SK-N-SH (cell line): ENCODE measurements at regions not wholly inside any gene's neighbourhood (a gene's known extent, or its start where the extent isn't known, plus 50 kb on each side); places are given as distances from the start of the nearest gene placed in this dataset.

Experiments
- CTCF ChIA-PET: fragments of 300-600, 350-600 bp; formaldehyde crosslinking; extraction: SDS; loops from one replicate; lab custom pipeline; 2021; lab: Yijun Ruan, JAX
- POLR2A ChIA-PET: fragments of 350-600 bp; sonication (Branson Sonifier 250); formaldehyde crosslinking; extraction: SDS; loops from one replicate; lab custom pipeline; 2020; ENCODE audit warnings: antibody characterized with exemption, inconsistent platforms; lab: Yijun Ruan, JAX
- DNase-seq: peaks from one replicate; pipeline ENCODE4 v3.0.0; 2012
- H2AFZ ChIP-seq: fragments of 200-600 bp; sonication (generic); 2 replicates; pipeline ENCODE4 v1.8.1; 2016; ENCODE audit warnings: antibody characterized with exemption, mild to moderate bottlenecking, low read depth
- H3F3A ChIP-seq: fragments of 200-600 bp; sonication (generic); replicated peaks from 2 replicates; pipeline ENCODE3; 2016; ENCODE audit warnings: antibody characterized with exemption, mild to moderate bottlenecking; ENCODE audit not compliant: insufficient read depth
- H3K27ac ChIP-seq, 2 experiments: fragments of 200-500 bp in 1 of 2; fragments of 200-600 bp in 1 of 2; sonication (Bioruptor generic) in 1 of 2; sonication (generic), shearing (Covaris generic) in 1 of 2; 2 replicates each; pipeline versions ENCODE4 v1.5.1 to v1.6.1; 2014 to 2016; ENCODE audit warnings: low read depth in 2 of 2, inconsistent platforms in 1 of 2, low read length in 1 of 2, mild to moderate bottlenecking in 1 of 2, mixed read lengths in 1 of 2
- H3K27me3 ChIP-seq: fragments of 200-600 bp; sonication (generic), shearing (Covaris generic); 2 replicates; pipeline ENCODE4 v1.6.1; 2016; ENCODE audit warnings: mixed run types; ENCODE audit not compliant: insufficient read depth
- H3K36me3 ChIP-seq, 2 experiments: fragments of 200-500 bp in 1 of 2; fragments of 200-600 bp in 1 of 2; sonication (Bioruptor generic) in 1 of 2; sonication (generic) in 1 of 2; replicated peaks in 1 of 2; 2 replicates each; pipeline versions ENCODE3 to v1.5.1; 2014 to 2016; ENCODE audit warnings: low read length in 1 of 2, mild to moderate bottlenecking in 1 of 2; ENCODE audit not compliant: insufficient read depth in 2 of 2, control insufficient read depth in 1 of 2
- H3K4me1 ChIP-seq, 2 experiments: fragments of 200-500 bp in 1 of 2; fragments of 200-600 bp in 1 of 2; sonication (Bioruptor generic) in 1 of 2; sonication (generic), shearing (Covaris generic) in 1 of 2; 2 replicates each; pipeline versions ENCODE4 v1.5.1 to v1.6.1; 2014 to 2016; ENCODE audit warnings: low read depth in 1 of 2, low read length in 1 of 2, mixed run types in 1 of 2; ENCODE audit not compliant: insufficient read depth in 2 of 2, control insufficient read depth in 1 of 2
- H3K4me2 ChIP-seq: fragments of 200-600 bp; sonication (generic), shearing (Covaris generic); 2 replicates; pipeline ENCODE4 v1.6.1; 2017; ENCODE audit warnings: mixed run types
- H3K4me3 ChIP-seq, 2 experiments: fragments of 200-500 bp in 1 of 2; fragments of 200-600 bp in 1 of 2; sonication (Bioruptor generic) in 1 of 2; sonication (generic), shearing (Covaris generic) in 1 of 2; 2 replicates each; pipeline versions ENCODE4 v1.5.1 to v1.8.1; 2014 to 2016; ENCODE audit warnings: low read depth in 2 of 2, inconsistent platforms in 1 of 2, low read length in 1 of 2, mild to moderate bottlenecking in 1 of 2, mixed read lengths in 1 of 2, moderate library complexity in 1 of 2
- H3K79me2 ChIP-seq: fragments of 200-600 bp; sonication (generic); 2 replicates; pipeline ENCODE4 v1.8.1; 2017; ENCODE audit warnings: mild to moderate bottlenecking; ENCODE audit not compliant: insufficient read depth
- H3K9ac ChIP-seq: fragments of 200-600 bp; sonication (generic); 2 replicates; pipeline ENCODE4 v1.6.1; 2017; ENCODE audit warnings: mixed run types
- H3K9me2 ChIP-seq: fragments of 200-600 bp; sonication (generic); 2 replicates; pipeline ENCODE4 v1.6.1; 2017; ENCODE audit warnings: mixed run types
- H3K9me3 ChIP-seq: fragments of 200-600 bp; sonication (generic); 2 replicates; pipeline ENCODE4 v1.6.1; 2017; ENCODE audit warnings: mixed run types, mild to moderate bottlenecking, moderate library complexity
- H4K20me1 ChIP-seq: fragments of 200-600 bp; sonication (generic); 2 replicates; pipeline ENCODE4 v1.6.1; 2017; ENCODE audit warnings: mild to moderate bottlenecking, mixed run types; ENCODE audit not compliant: insufficient read depth
- CHD2 ChIP-seq: fragments of 150-350 bp; IDR thresholded peaks from 2 replicates; pipeline ENCODE4 v1.6.1; 2018; ENCODE audit warnings: low read length; ENCODE audit not compliant: partially characterized antibody
- CTCF ChIP-seq: fragments of 200-600 bp; sonication (generic); IDR thresholded peaks from 2 replicates; pipeline ENCODE4 v1.6.1; 2017; ENCODE audit warnings: antibody characterized with exemption, mild to moderate bottlenecking, moderate library complexity
- FOXM1 ChIP-seq: IDR thresholded peaks from 2 replicates; pipeline ENCODE4 v1.4.0; 2012; ENCODE audit warnings: low read depth, mild to moderate bottlenecking
- GABPA ChIP-seq: IDR thresholded peaks from 2 replicates; pipeline ENCODE4 v1.4.0; 2012; ENCODE audit warnings: low read depth, mild to moderate bottlenecking
- GATA2 ChIP-seq: sonication (generic); formaldehyde crosslinking; IDR thresholded peaks from 2 replicates; pipeline ENCODE4 v1.5.0; 2020; ENCODE audit warnings: mild to moderate bottlenecking, missing genetic modification reagents
- JUND ChIP-seq: IDR thresholded peaks from 2 replicates; pipeline ENCODE4 v1.4.0; 2012
- MXI1 ChIP-seq: IDR thresholded peaks from 2 replicates; pipeline ENCODE4 v1.6.1; 2012; ENCODE audit warnings: mild to moderate bottlenecking, low read depth, low read length, improper control_type of control experiment
- NFIC ChIP-seq: IDR thresholded peaks from 2 replicates; pipeline ENCODE4 v1.4.0; 2012; ENCODE audit warnings: borderline replicate concordance
- PBX3 ChIP-seq: IDR thresholded peaks from 2 replicates; pipeline ENCODE4; 2012
- REST ChIP-seq: IDR thresholded peaks from 2 replicates; pipeline ENCODE4 v1.6.1; 2012; ENCODE audit warnings: mild to moderate bottlenecking, low read depth, low read length, moderate library complexity
- RXRA ChIP-seq: IDR thresholded peaks from 2 replicates; pipeline ENCODE4 v1.4.0; 2012; ENCODE audit warnings: low read depth, mild to moderate bottlenecking, borderline replicate concordance
- TAF1 ChIP-seq: IDR thresholded peaks from 2 replicates; pipeline ENCODE4 v1.6.1; 2012; ENCODE audit warnings: low read depth, mild to moderate bottlenecking, low read length, moderate library complexity, borderline replicate concordance
- USF2 ChIP-seq: fragments of 150-350 bp; IDR thresholded peaks from 2 replicates; pipeline ENCODE4 v1.6.1; 2017; ENCODE audit warnings: antibody characterized with exemption, low read length, low read depth, borderline replicate concordance
- YY1 ChIP-seq: IDR thresholded peaks from 2 replicates; pipeline ENCODE4 v1.4.0; 2012; ENCODE audit warnings: low read depth, mild to moderate bottlenecking
- ZBTB33 ChIP-seq: IDR thresholded peaks from 2 replicates; pipeline ENCODE4 v1.4.0; 2012; ENCODE audit warnings: low read depth, borderline replicate concordance
- WGBS: methylation state at CpG from one replicate; pipeline ENCODE4 v1.1.6; 2017; ENCODE audit warnings: low lambda C conversion rate; 5-methylcytosine and 5-hydroxymethylcytosine counted together

GRCh38 chr6:89028774-89029173, 51.8 kb upstream of the PNRC1 start:
- POLR2A ChIA-PET = no interaction called here
- TF ChIP-seq TAF1 (no peak), USF2 (no peak), ZBTB33 (no peak), GABPA (no peak), REST (no peak), MXI1 (no peak), NFIC (no peak), PBX3 (no peak), JUND (no peak), YY1 (no peak), GATA2 (CRISPR knock-in tag) (no peak), CTCF (no peak), RXRA (no peak), FOXM1 (no peak), CHD2 (no peak)
- Histone ChIP-seq H4K20me1 (no peaks in the 10 kb centered on the region), H3K9ac (no peak overlapping the region), H3K79me2 (no peaks in the 10 kb centered on the region), H3K9me3 (no peaks in the 10 kb centered on the region), H3K4me3 (no peak overlapping the region), H3K4me2 (no peak overlapping the region), H3K36me3 (no peaks in the 10 kb centered on the region), H3K4me1 (no peaks in the 10 kb centered on the region), H3F3A (no peaks in the 10 kb centered on the region), H3K27me3 (no peaks in the 10 kb centered on the region), H3K9me2 (no peaks in the 10 kb centered on the region), H2AFZ (no peak overlapping the region), H3K27ac (no peak overlapping the region)
- CTCF ChIA-PET = interaction anchor here (0.9 kb wide), 1 partner anchor 45 kb away, joined by 3 read pairs; no protein-coding TSS in a partner anchor
- DNase-seq = no peak
- WGBS = 93% methylated on average over 6 of the region's 6 CpGs
